ENCODE measurements at regions not wholly inside any gene's neighbourhood (a gene's known extent, or its start where the extent isn't known, plus 50 kb on each side); places are given as distances from the start of the nearest gene placed in this dataset.
"Not testable (repeated sequence)": the region's sequence is repeated elsewhere in the genome, so short reads cannot be mapped to it uniquely, and the experiment has no call there.

DNA sequence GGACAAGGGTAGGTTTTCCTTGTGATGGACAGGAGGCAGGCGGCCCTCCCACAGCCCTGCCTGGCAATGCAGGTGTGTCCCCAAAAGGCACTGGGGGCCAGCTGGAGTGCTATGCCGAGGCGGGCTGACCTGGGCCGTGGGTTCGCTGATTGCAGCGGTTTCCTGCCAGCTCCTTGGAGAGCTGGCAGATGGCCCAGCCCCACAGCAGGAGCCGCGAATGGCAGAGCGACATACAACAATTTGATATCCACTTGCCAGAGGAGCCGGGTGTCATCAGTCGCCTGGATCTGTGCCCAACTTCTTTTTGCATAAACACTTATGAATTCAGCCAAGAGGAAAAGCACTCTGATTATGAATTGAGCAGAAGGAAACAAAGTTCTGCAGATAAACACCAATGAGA lies 210.8 kb upstream of the FRG2C start:
- TF ChIP-seq SNAI2 (CRISPR knock-in tag; IDR thresholded peaks at IDR 0.05); TOX (CRISPR knock-in tag; IDR thresholded peaks at IDR 0.05; ENCODE audit: borderline replicate concordance); BACH2 (CRISPR knock-in tag; IDR thresholded peaks at IDR 0.05; ENCODE audit: borderline replicate concordance); RARB (CRISPR knock-in tag; IDR thresholded peaks at IDR 0.05); ZFP3 (CRISPR knock-in tag; IDR thresholded peaks at IDR 0.05); ESRRG (CRISPR knock-in tag; IDR thresholded peaks at IDR 0.05); PPARA (CRISPR knock-in tag; IDR thresholded peaks at IDR 0.05; ENCODE audit: borderline replicate concordance); ZNF565 (CRISPR knock-in tag; conservative IDR thresholded peaks at IDR 0.05; ENCODE audit: low read depth); ZNF70 (CRISPR knock-in tag; IDR thresholded peaks at IDR 0.05): not testable (repeated sequence)
- TF ChIP-seq, protein P1, sequence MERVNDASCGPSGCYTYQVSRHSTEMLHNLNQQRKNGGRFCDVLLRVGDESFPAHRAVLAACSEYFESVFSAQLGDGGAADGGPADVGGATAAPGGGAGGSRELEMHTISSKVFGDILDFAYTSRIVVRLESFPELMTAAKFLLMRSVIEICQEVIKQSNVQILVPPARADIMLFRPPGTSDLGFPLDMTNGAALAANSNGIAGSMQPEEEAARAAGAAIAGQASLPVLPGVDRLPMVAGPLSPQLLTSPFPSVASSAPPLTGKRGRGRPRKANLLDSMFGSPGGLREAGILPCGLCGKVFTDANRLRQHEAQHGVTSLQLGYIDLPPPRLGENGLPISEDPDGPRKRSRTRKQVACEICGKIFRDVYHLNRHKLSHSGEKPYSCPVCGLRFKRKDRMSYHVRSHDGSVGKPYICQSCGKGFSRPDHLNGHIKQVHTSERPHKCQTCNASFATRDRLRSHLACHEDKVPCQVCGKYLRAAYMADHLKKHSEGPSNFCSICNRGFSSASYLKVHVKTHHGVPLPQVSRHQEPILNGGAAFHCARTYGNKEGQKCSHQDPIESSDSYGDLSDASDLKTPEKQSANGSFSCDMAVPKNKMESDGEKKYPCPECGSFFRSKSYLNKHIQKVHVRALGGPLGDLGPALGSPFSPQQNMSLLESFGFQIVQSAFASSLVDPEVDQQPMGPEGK (CRISPR knock-in tag; IDR thresholded peaks at IDR 0.05; ENCODE audit: borderline replicate concordance) = not testable (repeated sequence)
- TF ChIP-seq, protein P2, sequence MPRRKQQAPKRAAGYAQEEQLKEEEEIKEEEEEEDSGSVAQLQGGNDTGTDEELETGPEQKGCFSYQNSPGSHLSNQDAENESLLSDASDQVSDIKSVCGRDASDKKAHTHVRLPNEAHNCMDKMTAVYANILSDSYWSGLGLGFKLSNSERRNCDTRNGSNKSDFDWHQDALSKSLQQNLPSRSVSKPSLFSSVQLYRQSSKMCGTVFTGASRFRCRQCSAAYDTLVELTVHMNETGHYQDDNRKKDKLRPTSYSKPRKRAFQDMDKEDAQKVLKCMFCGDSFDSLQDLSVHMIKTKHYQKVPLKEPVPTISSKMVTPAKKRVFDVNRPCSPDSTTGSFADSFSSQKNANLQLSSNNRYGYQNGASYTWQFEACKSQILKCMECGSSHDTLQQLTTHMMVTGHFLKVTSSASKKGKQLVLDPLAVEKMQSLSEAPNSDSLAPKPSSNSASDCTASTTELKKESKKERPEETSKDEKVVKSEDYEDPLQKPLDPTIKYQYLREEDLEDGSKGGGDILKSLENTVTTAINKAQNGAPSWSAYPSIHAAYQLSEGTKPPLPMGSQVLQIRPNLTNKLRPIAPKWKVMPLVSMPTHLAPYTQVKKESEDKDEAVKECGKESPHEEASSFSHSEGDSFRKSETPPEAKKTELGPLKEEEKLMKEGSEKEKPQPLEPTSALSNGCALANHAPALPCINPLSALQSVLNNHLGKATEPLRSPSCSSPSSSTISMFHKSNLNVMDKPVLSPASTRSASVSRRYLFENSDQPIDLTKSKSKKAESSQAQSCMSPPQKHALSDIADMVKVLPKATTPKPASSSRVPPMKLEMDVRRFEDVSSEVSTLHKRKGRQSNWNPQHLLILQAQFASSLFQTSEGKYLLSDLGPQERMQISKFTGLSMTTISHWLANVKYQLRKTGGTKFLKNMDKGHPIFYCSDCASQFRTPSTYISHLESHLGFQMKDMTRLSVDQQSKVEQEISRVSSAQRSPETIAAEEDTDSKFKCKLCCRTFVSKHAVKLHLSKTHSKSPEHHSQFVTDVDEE (CRISPR knock-in tag; IDR thresholded peaks at IDR 0.05) = not testable (repeated sequence)
- TF ChIP-seq, protein P3, sequence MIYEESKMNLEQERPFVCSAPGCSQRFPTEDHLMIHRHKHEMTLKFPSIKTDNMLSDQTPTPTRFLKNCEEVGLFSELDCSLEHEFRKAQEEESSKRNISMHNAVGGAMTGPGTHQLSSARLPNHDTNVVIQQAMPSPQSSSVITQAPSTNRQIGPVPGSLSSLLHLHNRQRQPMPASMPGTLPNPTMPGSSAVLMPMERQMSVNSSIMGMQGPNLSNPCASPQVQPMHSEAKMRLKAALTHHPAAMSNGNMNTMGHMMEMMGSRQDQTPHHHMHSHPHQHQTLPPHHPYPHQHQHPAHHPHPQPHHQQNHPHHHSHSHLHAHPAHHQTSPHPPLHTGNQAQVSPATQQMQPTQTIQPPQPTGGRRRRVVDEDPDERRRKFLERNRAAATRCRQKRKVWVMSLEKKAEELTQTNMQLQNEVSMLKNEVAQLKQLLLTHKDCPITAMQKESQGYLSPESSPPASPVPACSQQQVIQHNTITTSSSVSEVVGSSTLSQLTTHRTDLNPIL (CRISPR knock-in tag; IDR thresholded peaks at IDR 0.05; ENCODE audit: low read depth) = not testable (repeated sequence)

All from SK-N-SH treated with all-trans-retinoic acid at 6 μM for 48 hours (cell line).